ENCODE measurements at regions not wholly inside any gene's neighbourhood (a gene's known extent, or its start where the extent isn't known, plus 50 kb on each side); places are given as distances from the start of the nearest gene placed in this dataset.

- no peaks in the 10 kb centered on the region for H3K27me3 ChIP-seq (ENCODE audit: insufficient read depth, low read depth)
- BruUV-seq (replicated peaks): no TSS peak
- no peaks in the 10 kb centered on the region for H3K79me2 ChIP-seq (ENCODE audit: low read depth)
- H3K9me3 ChIP-seq (ENCODE audit: insufficient read depth, low read depth): no peaks in the 10 kb centered on the region
- DNase-seq: peak in 1 of 2 experiments; percentile 45
- ChIA-PET CTCF (no interaction called here), POLR2A (ENCODE audit: unreplicated experiment) (no interaction called here)
- TF ChIP-seq EZH2 (IDR thresholded peaks at IDR 0.05; ENCODE audit: low read depth): no peak
- TF ChIP-seq, protein P1, sequence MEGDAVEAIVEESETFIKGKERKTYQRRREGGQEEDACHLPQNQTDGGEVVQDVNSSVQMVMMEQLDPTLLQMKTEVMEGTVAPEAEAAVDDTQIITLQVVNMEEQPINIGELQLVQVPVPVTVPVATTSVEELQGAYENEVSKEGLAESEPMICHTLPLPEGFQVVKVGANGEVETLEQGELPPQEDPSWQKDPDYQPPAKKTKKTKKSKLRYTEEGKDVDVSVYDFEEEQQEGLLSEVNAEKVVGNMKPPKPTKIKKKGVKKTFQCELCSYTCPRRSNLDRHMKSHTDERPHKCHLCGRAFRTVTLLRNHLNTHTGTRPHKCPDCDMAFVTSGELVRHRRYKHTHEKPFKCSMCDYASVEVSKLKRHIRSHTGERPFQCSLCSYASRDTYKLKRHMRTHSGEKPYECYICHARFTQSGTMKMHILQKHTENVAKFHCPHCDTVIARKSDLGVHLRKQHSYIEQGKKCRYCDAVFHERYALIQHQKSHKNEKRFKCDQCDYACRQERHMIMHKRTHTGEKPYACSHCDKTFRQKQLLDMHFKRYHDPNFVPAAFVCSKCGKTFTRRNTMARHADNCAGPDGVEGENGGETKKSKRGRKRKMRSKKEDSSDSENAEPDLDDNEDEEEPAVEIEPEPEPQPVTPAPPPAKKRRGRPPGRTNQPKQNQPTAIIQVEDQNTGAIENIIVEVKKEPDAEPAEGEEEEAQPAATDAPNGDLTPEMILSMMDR (conservative IDR thresholded peaks at IDR 0.05): no peak
- no peaks in the 10 kb centered on the region for H3F3A ChIP-seq (ENCODE audit: insufficient read depth, low read depth)
- H3K4me3 ChIP-seq: no peak overlapping the region
- no peak overlapping the region for H2AFZ ChIP-seq
- H4K20me1 ChIP-seq (ENCODE audit: insufficient read depth): no peaks in the 10 kb centered on the region
- H3K36me3 ChIP-seq (ENCODE audit: low read depth): no peaks in the 10 kb centered on the region
- intact Hi-C loops (cut with micrococcal nuclease; ENCODE audit: unreplicated experiment): no loop called here
- no peaks in the 10 kb centered on the region for H3K4me1 ChIP-seq (replicated peaks; ENCODE audit: insufficient read depth)
- H3K4me2 ChIP-seq: no peak overlapping the region
- no peak overlapping the region for H3K27ac ChIP-seq
- no peaks in the 10 kb centered on the region for H3K9me2 ChIP-seq (ENCODE audit: insufficient read depth)
Measured at GRCh38 chr4:14701896-14702295, 300.4 kb upstream of the CPEB2 start.

DNA sequence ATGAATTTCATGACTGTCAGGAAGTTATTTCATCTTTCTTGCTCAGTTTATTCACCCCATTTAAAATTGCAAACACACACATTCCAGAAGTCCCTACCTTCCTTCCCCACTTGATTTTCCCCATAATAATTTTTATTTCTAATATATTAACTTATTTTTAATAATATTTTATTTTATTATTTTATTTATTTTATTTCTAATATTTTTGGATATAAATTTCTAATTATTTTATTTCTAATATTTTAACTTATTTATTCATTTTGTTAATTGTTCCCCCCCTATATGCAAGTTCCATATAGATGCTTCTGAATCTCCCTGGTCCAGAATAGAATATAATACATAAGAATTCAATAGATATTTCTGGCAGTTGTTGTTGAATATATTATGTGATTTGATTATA is 293.7 kb upstream of the CPEB2 start:
- Histone ChIP-seq H4K20me1 (ENCODE audit: insufficient read depth) (no peaks in the 10 kb centered on the region), H3K36me3 (ENCODE audit: low read depth) (no peaks in the 10 kb centered on the region)
- POLR2A ChIA-PET (ENCODE audit: unreplicated experiment): no interaction called here

DNA sequence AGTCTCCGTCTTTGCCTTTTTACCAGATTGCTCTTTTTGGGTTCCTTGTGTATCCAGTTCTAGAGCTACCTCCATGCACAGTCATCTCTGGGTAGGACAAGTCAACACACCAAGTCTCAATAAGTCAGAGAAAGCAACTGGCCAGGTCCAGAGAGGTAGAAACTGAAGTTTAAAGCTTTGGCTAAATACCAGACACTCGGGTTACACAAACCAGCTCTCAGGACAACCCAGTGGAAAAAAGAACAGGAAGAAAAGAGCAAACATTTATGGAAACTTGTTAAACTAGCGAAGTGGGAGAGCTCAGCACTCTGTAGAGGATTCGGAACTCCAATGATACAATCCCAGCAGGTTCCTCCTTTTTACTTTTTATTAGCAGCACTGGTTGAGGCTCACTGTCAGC is 291.0 kb upstream of the CPEB2 start:
- BruUV-seq (replicated peaks): no TSS peak
- Histone ChIP-seq H3K79me2 (ENCODE audit: low read depth) (no peaks in the 10 kb centered on the region), H3K27me3 (ENCODE audit: insufficient read depth, low read depth) (no peaks in the 10 kb centered on the region), H3F3A (ENCODE audit: insufficient read depth, low read depth) (no peaks in the 10 kb centered on the region), H3K9me3 (ENCODE audit: insufficient read depth, low read depth) (no peaks in the 10 kb centered on the region), H2AFZ (no peak overlapping the region), H3K9me2 (ENCODE audit: insufficient read depth) (no peaks in the 10 kb centered on the region), H3K36me3 (ENCODE audit: low read depth) (no peaks in the 10 kb centered on the region), H3K4me3 (no peak overlapping the region), H4K20me1 (ENCODE audit: insufficient read depth) (no peaks in the 10 kb centered on the region), H3K27ac (no peak overlapping the region), H3K4me2 (no peak overlapping the region), H3K4me1 (replicated peaks; ENCODE audit: insufficient read depth) (0 out of 2 replicates have a peak, but pooled peaks cover under 1% of the 10 kb centered on the region)
- no peak for DNase-seq
- ChIA-PET POLR2A (ENCODE audit: unreplicated experiment) (interaction anchor here (0.5 kb wide), 1 partner anchor 21 kb away, joined by 3 read pairs; no protein-coding TSS in a partner anchor), CTCF (no interaction called here)
- intact Hi-C loops (cut with micrococcal nuclease; ENCODE audit: unreplicated experiment): loop anchor here (10.0 kb wide), 1 partner anchor 126 kb away; no protein-coding TSS in a partner anchor
- TF ChIP-seq, protein P1 (conservative IDR thresholded peaks at IDR 0.05): no peak
- TF ChIP-seq EZH2 (IDR thresholded peaks at IDR 0.05; ENCODE audit: low read depth): no peak

More for the DNA sequence above, 293.7 kb upstream of the CPEB2 start:
- no peak overlapping the region for H3K27ac ChIP-seq
- no peaks in the 10 kb centered on the region for H3F3A ChIP-seq (ENCODE audit: insufficient read depth, low read depth)
- no peaks in the 10 kb centered on the region for H3K9me2 ChIP-seq (ENCODE audit: insufficient read depth)
- CTCF ChIA-PET: interaction anchor here (0.6 kb wide), 1 partner anchor 1121 kb away, joined by 3 read pairs; no protein-coding TSS in a partner anchor
- H3K79me2 ChIP-seq (ENCODE audit: low read depth): no peaks in the 10 kb centered on the region
- H2AFZ ChIP-seq: no peak overlapping the region
- H3K4me3 ChIP-seq: no peak overlapping the region
- TF ChIP-seq, protein P1 (conservative IDR thresholded peaks at IDR 0.05): no peak
- TF ChIP-seq EZH2 (IDR thresholded peaks at IDR 0.05; ENCODE audit: low read depth): no peak
- BruUV-seq (replicated peaks): no TSS peak
- no peaks in the 10 kb centered on the region for H3K27me3 ChIP-seq (ENCODE audit: insufficient read depth, low read depth)
- H3K4me2 ChIP-seq: no peak overlapping the region
- no peaks in the 10 kb centered on the region for H3K4me1 ChIP-seq (replicated peaks; ENCODE audit: insufficient read depth)
- DNase-seq: no peak
- intact Hi-C loops (cut with micrococcal nuclease; ENCODE audit: unreplicated experiment): no loop called here
- no peaks in the 10 kb centered on the region for H3K9me3 ChIP-seq (ENCODE audit: insufficient read depth, low read depth)
